ENCODE measurements at regions not wholly inside any gene's neighbourhood (a gene's known extent, or its start where the extent isn't known, plus 50 kb on each side); places are given as distances from the start of the nearest gene placed in this dataset.

GRCh38 chr1:11412141-11412540 lies 66.8 kb upstream of the DISP3 start (continued):
- TF ChIP-seq TEAD4 (IDR thresholded peaks at IDR 0.05; ENCODE audit: borderline replicate concordance, insufficient read depth) = no peak
- TF ChIP-seq NFIC (IDR thresholded peaks at IDR 0.05; ENCODE audit: borderline replicate concordance) = no peak
- TF ChIP-seq, protein P1, sequence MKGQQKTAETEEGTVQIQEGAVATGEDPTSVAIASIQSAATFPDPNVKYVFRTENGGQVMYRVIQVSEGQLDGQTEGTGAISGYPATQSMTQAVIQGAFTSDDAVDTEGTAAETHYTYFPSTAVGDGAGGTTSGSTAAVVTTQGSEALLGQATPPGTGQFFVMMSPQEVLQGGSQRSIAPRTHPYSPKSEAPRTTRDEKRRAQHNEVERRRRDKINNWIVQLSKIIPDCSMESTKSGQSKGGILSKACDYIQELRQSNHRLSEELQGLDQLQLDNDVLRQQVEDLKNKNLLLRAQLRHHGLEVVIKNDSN (IDR thresholded peaks at IDR 0.05; ENCODE audit: borderline replicate concordance, low read depth) = no peak
- no peak for TF ChIP-seq NRF1 (IDR thresholded peaks at IDR 0.05; ENCODE audit: low read depth, low read length)
- TF ChIP-seq RXRA (IDR thresholded peaks at IDR 0.05; ENCODE audit: borderline replicate concordance, low read depth) = no peak
- no peak for TF ChIP-seq ELF1 (IDR thresholded peaks at IDR 0.05)
- no peak for TF ChIP-seq TAF1 (IDR thresholded peaks at IDR 0.05; ENCODE audit: borderline replicate concordance, low read depth, low read length)

DNA sequence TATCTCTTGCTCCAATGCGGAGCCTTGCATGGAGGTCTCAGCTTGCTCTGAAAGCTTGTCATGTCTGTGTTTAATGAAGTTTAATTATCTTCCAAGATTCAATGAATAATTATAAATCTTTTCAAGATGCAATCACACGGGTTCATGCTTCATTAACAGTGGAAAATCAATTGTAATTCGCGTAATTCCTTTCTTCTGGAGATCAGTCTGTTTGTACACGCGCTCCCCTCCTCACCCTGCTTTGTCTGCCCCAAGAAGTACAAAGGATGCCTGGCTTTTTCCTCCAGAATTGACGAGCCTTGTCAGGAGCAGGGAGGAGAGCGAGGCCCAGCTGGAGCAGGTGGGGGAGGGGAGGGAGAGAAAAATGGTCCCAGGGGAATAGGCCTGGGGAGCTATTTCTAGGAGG lies 65.0 kb upstream of the DISP3 start:
- TF ChIP-seq, protein P2, sequence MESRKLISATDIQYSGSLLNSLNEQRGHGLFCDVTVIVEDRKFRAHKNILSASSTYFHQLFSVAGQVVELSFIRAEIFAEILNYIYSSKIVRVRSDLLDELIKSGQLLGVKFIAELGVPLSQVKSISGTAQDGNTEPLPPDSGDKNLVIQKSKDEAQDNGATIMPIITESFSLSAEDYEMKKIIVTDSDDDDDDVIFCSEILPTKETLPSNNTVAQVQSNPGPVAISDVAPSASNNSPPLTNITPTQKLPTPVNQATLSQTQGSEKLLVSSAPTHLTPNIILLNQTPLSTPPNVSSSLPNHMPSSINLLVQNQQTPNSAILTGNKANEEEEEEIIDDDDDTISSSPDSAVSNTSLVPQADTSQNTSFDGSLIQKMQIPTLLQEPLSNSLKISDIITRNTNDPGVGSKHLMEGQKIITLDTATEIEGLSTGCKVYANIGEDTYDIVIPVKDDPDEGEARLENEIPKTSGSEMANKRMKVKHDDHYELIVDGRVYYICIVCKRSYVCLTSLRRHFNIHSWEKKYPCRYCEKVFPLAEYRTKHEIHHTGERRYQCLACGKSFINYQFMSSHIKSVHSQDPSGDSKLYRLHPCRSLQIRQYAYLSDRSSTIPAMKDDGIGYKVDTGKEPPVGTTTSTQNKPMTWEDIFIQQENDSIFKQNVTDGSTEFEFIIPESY (IDR thresholded peaks at IDR 0.05; ENCODE audit: borderline replicate concordance, low read depth) = no peak
- no peak for TF ChIP-seq YY1 (IDR thresholded peaks at IDR 0.05; ENCODE audit: low read depth)
- TF ChIP-seq FOXJ3 (CRISPR knock-in tag; IDR thresholded peaks at IDR 0.05) = no peak
- 61% methylated on average over 8 of the region's 8 CpGs for WGBS (ENCODE audit: low lambda C conversion rate)
- no peak for DNase-seq
- Histone ChIP-seq H3K36me3 (replicated peaks in 1 of 2; ENCODE audit: control insufficient read depth in 1 of 2, insufficient read depth in 2 of 2, low read length in 1 of 2) (no peaks in the 10 kb centered on the region), H3K9ac (no peak overlapping the region), H3K4me1 (ENCODE audit: control insufficient read depth in 1 of 2, insufficient read depth in 2 of 2, low read depth in 1 of 2, low read length in 1 of 2) (peaks cover 0 to 5% of the 10 kb centered on the region in 2 experiments; a peak in 1 of 4 replicates), H3K4me2 (no peak overlapping the region), H3F3A (replicated peaks; ENCODE audit: insufficient read depth) (no peaks in the 10 kb centered on the region), H3K27me3 (ENCODE audit: insufficient read depth) (no peaks in the 10 kb centered on the region), H4K20me1 (ENCODE audit: insufficient read depth) (no peaks in the 10 kb centered on the region), H3K27ac (ENCODE audit: low read depth in 2 of 2, low read length in 1 of 2) (no peak overlapping the region), H3K4me3 (ENCODE audit: low read depth in 2 of 2, low read length in 1 of 2) (no peak overlapping the region), H3K9me3 (no peaks in the 10 kb centered on the region), H3K79me2 (ENCODE audit: insufficient read depth) (no peaks in the 10 kb centered on the region), H2AFZ (ENCODE audit: low read depth) (no peak overlapping the region), H3K9me2 (no peaks in the 10 kb centered on the region)
- ChIA-PET POLR2A (no interaction called here), CTCF (interaction anchor here (0.5 to 1.2 kb wide), 2 partner anchors 25 to 602 kb away, joined by 3 read pairs; no protein-coding TSS in a partner anchor)

DNA sequence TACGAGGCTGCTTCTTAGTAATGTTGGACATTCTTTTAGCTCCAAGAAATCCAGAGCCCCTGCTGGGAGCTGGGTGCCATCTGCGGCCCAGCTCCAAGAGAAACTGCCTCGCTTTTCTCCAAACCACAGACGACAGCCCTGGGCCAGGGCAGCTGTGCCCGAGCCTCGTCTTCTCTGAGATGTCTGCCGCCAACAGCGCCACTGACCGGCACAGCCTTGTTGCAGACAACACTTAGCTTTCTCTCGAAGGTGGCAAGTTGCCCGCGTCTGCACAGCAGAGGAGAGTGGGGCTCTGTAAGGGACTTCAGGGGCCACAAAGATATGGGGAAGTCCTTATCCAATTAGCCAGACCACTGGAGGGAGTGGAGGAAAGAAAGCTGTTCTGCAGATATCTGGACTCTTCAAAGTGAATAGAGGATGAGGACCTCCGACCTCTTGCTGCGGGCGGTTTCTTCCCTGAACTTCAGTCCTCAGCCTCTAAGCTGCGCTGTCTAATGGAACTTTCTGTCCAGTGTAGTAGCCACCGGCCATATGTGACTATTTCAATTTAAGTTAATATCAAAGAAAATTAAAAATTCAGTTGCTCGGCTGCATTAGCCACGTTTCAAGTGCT lies 63.9 kb upstream of the DISP3 start:
- DNase-seq = no peak
- no peak overlapping the region for H2AFZ ChIP-seq (ENCODE audit: low read depth)
- no peaks in the 10 kb centered on the region for H4K20me1 ChIP-seq (ENCODE audit: insufficient read depth)
- H3K9ac ChIP-seq = no peak overlapping the region
- no peaks in the 10 kb centered on the region for H3K79me2 ChIP-seq (ENCODE audit: insufficient read depth)
- TF ChIP-seq NRF1 (IDR thresholded peaks at IDR 0.05; ENCODE audit: low read depth, low read length) = no peak
- TF ChIP-seq, protein P3, sequence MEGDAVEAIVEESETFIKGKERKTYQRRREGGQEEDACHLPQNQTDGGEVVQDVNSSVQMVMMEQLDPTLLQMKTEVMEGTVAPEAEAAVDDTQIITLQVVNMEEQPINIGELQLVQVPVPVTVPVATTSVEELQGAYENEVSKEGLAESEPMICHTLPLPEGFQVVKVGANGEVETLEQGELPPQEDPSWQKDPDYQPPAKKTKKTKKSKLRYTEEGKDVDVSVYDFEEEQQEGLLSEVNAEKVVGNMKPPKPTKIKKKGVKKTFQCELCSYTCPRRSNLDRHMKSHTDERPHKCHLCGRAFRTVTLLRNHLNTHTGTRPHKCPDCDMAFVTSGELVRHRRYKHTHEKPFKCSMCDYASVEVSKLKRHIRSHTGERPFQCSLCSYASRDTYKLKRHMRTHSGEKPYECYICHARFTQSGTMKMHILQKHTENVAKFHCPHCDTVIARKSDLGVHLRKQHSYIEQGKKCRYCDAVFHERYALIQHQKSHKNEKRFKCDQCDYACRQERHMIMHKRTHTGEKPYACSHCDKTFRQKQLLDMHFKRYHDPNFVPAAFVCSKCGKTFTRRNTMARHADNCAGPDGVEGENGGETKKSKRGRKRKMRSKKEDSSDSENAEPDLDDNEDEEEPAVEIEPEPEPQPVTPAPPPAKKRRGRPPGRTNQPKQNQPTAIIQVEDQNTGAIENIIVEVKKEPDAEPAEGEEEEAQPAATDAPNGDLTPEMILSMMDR (IDR thresholded peaks at IDR 0.05) = no peak
- TF ChIP-seq, protein P4, sequence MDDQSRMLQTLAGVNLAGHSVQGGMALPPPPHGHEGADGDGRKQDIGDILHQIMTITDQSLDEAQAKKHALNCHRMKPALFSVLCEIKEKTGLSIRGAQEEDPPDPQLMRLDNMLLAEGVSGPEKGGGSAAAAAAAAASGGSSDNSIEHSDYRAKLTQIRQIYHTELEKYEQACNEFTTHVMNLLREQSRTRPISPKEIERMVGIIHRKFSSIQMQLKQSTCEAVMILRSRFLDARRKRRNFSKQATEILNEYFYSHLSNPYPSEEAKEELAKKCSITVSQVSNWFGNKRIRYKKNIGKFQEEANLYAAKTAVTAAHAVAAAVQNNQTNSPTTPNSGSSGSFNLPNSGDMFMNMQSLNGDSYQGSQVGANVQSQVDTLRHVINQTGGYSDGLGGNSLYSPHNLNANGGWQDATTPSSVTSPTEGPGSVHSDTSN (IDR thresholded peaks at IDR 0.05) = no peak
- H3K27ac ChIP-seq (ENCODE audit: low read depth in 2 of 2, low read length in 1 of 2) = no peak overlapping the region
- no peaks in the 10 kb centered on the region for H3K36me3 ChIP-seq (replicated peaks in 1 of 2; ENCODE audit: control insufficient read depth in 1 of 2, insufficient read depth in 2 of 2, low read length in 1 of 2)
- H3K9me3 ChIP-seq = no peaks in the 10 kb centered on the region
- ChIA-PET CTCF (interaction anchor here (0.6 to 1.1 kb wide), 3 partner anchors 91 to 279 kb away, joined by 3 to 4 read pairs (median 3); no protein-coding TSS in a partner anchor), POLR2A (no interaction called here)
- WGBS (ENCODE audit: low lambda C conversion rate) = 62% methylated on average over 19 of the region's 19 CpGs
- H3K4me2 ChIP-seq = no peak overlapping the region
- H3K9me2 ChIP-seq = no peaks in the 10 kb centered on the region
- no peak overlapping the region for H3K4me3 ChIP-seq (ENCODE audit: low read depth in 2 of 2, low read length in 1 of 2)
- peaks cover 0 to 5% of the 10 kb centered on the region in 2 experiments; a peak in 1 of 4 replicates for H3K4me1 ChIP-seq (ENCODE audit: control insufficient read depth in 1 of 2, insufficient read depth in 2 of 2, low read depth in 1 of 2, low read length in 1 of 2)
- no peaks in the 10 kb centered on the region for H3F3A ChIP-seq (replicated peaks; ENCODE audit: insufficient read depth)
- no peaks in the 10 kb centered on the region for H3K27me3 ChIP-seq (ENCODE audit: insufficient read depth)
